H1 (cell line): ENCODE measurements at regions not wholly inside any gene's neighbourhood (a gene's known extent, or its start where the extent isn't known, plus 50 kb on each side); places are given as distances from the start of the nearest gene placed in this dataset.

Source experiments
- SIX5 ChIP-seq: IDR thresholded peaks from 2 replicates; pipeline ENCODE4 v1.6.1; 2011; ENCODE audit warnings: mild to moderate bottlenecking, low read depth, low read length

DNA sequence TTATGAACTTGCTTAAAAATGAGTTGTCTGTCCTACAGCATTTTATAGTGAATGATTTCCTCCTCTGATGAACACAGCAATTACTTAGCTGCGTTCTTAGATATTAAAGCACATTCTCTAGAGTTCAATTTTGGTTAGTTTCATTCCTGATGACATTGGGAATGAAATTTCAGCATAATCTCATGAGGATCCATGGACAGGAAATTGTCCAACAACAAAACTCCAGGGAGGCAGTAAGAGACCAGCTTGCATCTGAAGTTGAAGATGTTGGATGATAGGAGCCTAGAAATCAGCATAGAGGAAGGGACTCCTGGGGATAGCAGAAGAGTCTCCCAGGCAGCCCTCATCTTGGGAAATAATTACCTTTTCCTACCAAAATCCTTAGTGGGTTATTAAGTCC lies 128.7 kb upstream of the RAP1B start (continued):
- TF ChIP-seq SIX5, result no peak
- TF ChIP-seq, all 59 proteins: peak for 0
